HL-60 (cell line): ENCODE measurements at regions not wholly inside any gene's neighbourhood (a gene's known extent, or its start where the extent isn't known, plus 50 kb on each side); places are given as distances from the start of the nearest gene placed in this dataset.

ENCODE experiments used
- GABPA ChIP-seq: IDR thresholded peaks from 2 replicates; pipeline ENCODE4 v1.6.1; 2012; ENCODE audit warnings: low read depth
- POLR2AphosphoS5 ChIP-seq: IDR thresholded peaks from 2 replicates; pipeline ENCODE4 v1.6.1; 2012; ENCODE audit warnings: low read depth
- SPI1 ChIP-seq: IDR thresholded peaks from 2 replicates; pipeline ENCODE4 v1.6.1; 2012; ENCODE audit warnings: low read depth, mild to moderate bottlenecking, borderline replicate concordance
- TF ChIP-seq, protein P1 (sequence below): IDR thresholded peaks from one replicate; pipeline ENCODE4 v1.5.1; 2011; ENCODE audit warnings: low read length, control low read depth, inconsistent platforms; ENCODE audit not compliant: insufficient read depth
- TF ChIP-seq, protein P2 (sequence below): IDR thresholded peaks from 2 replicates; pipeline ENCODE4 v1.6.1; 2012; ENCODE audit warnings: low read depth; ENCODE audit not compliant: insufficient replicate concordance

DNA sequence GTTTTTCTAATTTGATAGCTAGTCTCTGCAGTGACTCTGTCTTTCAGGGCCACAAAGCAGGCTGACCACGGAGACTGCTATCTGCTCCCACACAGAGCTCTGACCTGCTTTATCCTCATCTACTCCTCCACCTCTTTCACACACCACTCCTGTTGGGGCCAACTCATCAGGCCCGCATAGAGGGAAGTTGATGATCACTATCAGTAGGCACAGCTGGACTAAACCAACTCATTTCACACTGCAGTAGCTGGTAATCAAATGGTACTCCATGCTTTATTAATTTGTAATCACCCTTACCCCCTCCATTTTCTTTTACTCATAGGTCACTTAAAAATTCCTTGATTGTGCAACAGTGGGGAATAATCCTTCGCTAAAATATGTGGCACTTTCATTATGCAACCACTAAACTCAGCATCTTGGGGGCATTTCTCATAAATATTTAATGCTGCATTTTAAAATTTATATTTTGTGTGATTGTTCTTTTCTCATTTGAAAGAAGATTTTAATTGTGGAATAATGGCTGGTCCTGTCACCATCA lies 249.8 kb upstream of the GCFC2 start:
- TF ChIP-seq SPI1 (no peak), POLR2AphosphoS5 (no peak), GABPA (no peak)
- TF ChIP-seq, protein P1, sequence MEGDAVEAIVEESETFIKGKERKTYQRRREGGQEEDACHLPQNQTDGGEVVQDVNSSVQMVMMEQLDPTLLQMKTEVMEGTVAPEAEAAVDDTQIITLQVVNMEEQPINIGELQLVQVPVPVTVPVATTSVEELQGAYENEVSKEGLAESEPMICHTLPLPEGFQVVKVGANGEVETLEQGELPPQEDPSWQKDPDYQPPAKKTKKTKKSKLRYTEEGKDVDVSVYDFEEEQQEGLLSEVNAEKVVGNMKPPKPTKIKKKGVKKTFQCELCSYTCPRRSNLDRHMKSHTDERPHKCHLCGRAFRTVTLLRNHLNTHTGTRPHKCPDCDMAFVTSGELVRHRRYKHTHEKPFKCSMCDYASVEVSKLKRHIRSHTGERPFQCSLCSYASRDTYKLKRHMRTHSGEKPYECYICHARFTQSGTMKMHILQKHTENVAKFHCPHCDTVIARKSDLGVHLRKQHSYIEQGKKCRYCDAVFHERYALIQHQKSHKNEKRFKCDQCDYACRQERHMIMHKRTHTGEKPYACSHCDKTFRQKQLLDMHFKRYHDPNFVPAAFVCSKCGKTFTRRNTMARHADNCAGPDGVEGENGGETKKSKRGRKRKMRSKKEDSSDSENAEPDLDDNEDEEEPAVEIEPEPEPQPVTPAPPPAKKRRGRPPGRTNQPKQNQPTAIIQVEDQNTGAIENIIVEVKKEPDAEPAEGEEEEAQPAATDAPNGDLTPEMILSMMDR, result no peak
- TF ChIP-seq, protein P2, sequence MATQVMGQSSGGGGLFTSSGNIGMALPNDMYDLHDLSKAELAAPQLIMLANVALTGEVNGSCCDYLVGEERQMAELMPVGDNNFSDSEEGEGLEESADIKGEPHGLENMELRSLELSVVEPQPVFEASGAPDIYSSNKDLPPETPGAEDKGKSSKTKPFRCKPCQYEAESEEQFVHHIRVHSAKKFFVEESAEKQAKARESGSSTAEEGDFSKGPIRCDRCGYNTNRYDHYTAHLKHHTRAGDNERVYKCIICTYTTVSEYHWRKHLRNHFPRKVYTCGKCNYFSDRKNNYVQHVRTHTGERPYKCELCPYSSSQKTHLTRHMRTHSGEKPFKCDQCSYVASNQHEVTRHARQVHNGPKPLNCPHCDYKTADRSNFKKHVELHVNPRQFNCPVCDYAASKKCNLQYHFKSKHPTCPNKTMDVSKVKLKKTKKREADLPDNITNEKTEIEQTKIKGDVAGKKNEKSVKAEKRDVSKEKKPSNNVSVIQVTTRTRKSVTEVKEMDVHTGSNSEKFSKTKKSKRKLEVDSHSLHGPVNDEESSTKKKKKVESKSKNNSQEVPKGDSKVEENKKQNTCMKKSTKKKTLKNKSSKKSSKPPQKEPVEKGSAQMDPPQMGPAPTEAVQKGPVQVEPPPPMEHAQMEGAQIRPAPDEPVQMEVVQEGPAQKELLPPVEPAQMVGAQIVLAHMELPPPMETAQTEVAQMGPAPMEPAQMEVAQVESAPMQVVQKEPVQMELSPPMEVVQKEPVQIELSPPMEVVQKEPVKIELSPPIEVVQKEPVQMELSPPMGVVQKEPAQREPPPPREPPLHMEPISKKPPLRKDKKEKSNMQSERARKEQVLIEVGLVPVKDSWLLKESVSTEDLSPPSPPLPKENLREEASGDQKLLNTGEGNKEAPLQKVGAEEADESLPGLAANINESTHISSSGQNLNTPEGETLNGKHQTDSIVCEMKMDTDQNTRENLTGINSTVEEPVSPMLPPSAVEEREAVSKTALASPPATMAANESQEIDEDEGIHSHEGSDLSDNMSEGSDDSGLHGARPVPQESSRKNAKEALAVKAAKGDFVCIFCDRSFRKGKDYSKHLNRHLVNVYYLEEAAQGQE, result no peak
